IMR-90 (cell line): ENCODE measurements at regions not wholly inside any gene's neighbourhood (a gene's known extent, or its start where the extent isn't known, plus 50 kb on each side); places are given as distances from the start of the nearest gene placed in this dataset.

Experiments
- ATAC-seq: fragments of 200-7000 bp; cut with Tn5 transposase; 2 replicates; pipeline ENCODE4 v1.9.1; 2020; ENCODE audit warnings: low read depth, mild to moderate bottlenecking, moderate library complexity
- BruUV-seq: library from RNA; stranded (reverse); fragments of 400-500 nt; replicated peaks from 2 replicates; lab custom pipeline; 2021; lab: Mats Ljungman, UMichigan
- CTCF ChIA-PET: fragments of 300-600 bp; formaldehyde crosslinking; extraction: SDS; loops from one replicate; lab custom pipeline; 2021; ENCODE audit warnings: antibody characterized with exemption; lab: Yijun Ruan, JAX
- POLR2A ChIA-PET: fragments of 300-600 bp; sonication (Branson Sonifier 250); formaldehyde crosslinking; loops from one replicate; lab custom pipeline; 2022; ENCODE audit warnings: antibody characterized with exemption; ENCODE audit not compliant: unreplicated experiment; lab: Charles Lee
- DNase-seq: peaks from one replicate; pipeline ENCODE4 v3.0.0; 2013
- H2AFZ ChIP-seq: replicated peaks from 2 replicates; pipeline ENCODE3; 2013; ENCODE audit warnings: low read length, mild to moderate bottlenecking; ENCODE audit not compliant: poor library complexity
- H2AK5ac ChIP-seq: 2 replicates; pipeline ENCODE4 v1.6.1; 2013; ENCODE audit warnings: low read depth, low read length, inconsistent platforms
- H2AK9ac ChIP-seq: replicated peaks from 2 replicates; pipeline ENCODE3; 2013; ENCODE audit warnings: mild to moderate bottlenecking, low read depth, low read length, moderate library complexity; ENCODE audit not compliant: poor library complexity
- H2BK120ac ChIP-seq: 2 replicates; pipeline ENCODE4 v1.6.1; 2013; ENCODE audit warnings: low read depth, low read length, inconsistent platforms
- H2BK15ac ChIP-seq: 3 replicates; pipeline ENCODE4 v1.6.1; 2013; ENCODE audit warnings: low read depth, low read length, inconsistent platforms
- H2BK20ac ChIP-seq: 2 replicates; pipeline ENCODE4 v1.6.1; 2013; ENCODE audit warnings: low read depth, mild to moderate bottlenecking, inconsistent platforms, low read length, moderate library complexity
- H2BK5ac ChIP-seq: 2 replicates; pipeline ENCODE4 v1.6.1; 2013; ENCODE audit warnings: mild to moderate bottlenecking, low read depth, low read length, inconsistent platforms; ENCODE audit not compliant: poor library complexity, severe bottlenecking
- H3K14ac ChIP-seq: replicated peaks from 2 replicates; pipeline ENCODE4 v1.6.1; 2013; ENCODE audit warnings: low read depth, low read length, inconsistent platforms
- H3K18ac ChIP-seq: 2 replicates; pipeline ENCODE4 v1.6.1; 2013; ENCODE audit warnings: low read depth, low read length, control low read depth
- H3K23ac ChIP-seq: 2 replicates; pipeline ENCODE4 v1.6.1; 2013; ENCODE audit warnings: low read depth, low read length, inconsistent platforms
- H3K27ac ChIP-seq: 2 replicates; pipeline ENCODE4 v1.5.1; 2013; ENCODE audit warnings: mild to moderate bottlenecking, control low read depth, low read length; ENCODE audit not compliant: insufficient read depth
- H3K27me3 ChIP-seq: 2 replicates; pipeline ENCODE4 v1.6.1; 2013; ENCODE audit warnings: low read length; ENCODE audit not compliant: control insufficient read depth, insufficient read depth
- H3K36me3 ChIP-seq: 2 replicates; pipeline ENCODE4 v1.6.1; 2013; ENCODE audit warnings: low read length, mixed read lengths; ENCODE audit not compliant: control insufficient read depth, insufficient read depth
- H3K4ac ChIP-seq: 2 replicates; pipeline ENCODE4 v1.6.1; 2013; ENCODE audit warnings: low read depth, low read length, inconsistent platforms
- H3K4me1 ChIP-seq: 2 replicates; pipeline ENCODE4 v1.6.1; 2013; ENCODE audit warnings: low read length, mixed read lengths; ENCODE audit not compliant: control insufficient read depth, insufficient read depth
- H3K4me2 ChIP-seq: 2 replicates; pipeline ENCODE4 v1.6.1; 2013; ENCODE audit warnings: low read depth, mild to moderate bottlenecking, control low read depth, low read length, moderate library complexity
- H3K4me3 ChIP-seq: 2 replicates; pipeline ENCODE4 v1.5.1; 2013; ENCODE audit warnings: low read depth, mild to moderate bottlenecking, control low read depth, low read length, moderate library complexity; ENCODE audit not compliant: insufficient read depth
- H3K56ac ChIP-seq: 2 replicates; pipeline ENCODE4 v1.6.1; 2013; ENCODE audit warnings: low read length, inconsistent platforms; ENCODE audit not compliant: insufficient read depth; ENCODE audit errors: extremely low read depth
- H3K79me1 ChIP-seq, 2 experiments: 2 replicates each; pipeline ENCODE4 v1.6.1; 2013; ENCODE audit warnings: low read length in 2 of 2, inconsistent platforms in 1 of 2, low read depth in 1 of 2
- H3K9ac ChIP-seq: 2 replicates; pipeline ENCODE4 v1.6.1; 2013; ENCODE audit warnings: low read depth, low read length, control low read depth
- H3K9me1 ChIP-seq: 2 replicates; pipeline ENCODE4 v1.6.1; 2013; ENCODE audit warnings: low read length, inconsistent platforms; ENCODE audit not compliant: insufficient read depth
- H3K9me3 ChIP-seq: 2 replicates; pipeline ENCODE4 v1.6.1; 2013; ENCODE audit warnings: low read length; ENCODE audit not compliant: control insufficient read depth, insufficient read depth
- H4K20me1 ChIP-seq: 2 replicates; pipeline ENCODE4 v1.6.1; 2013; ENCODE audit warnings: low read length, inconsistent platforms; ENCODE audit not compliant: insufficient read depth
- H4K5ac ChIP-seq: 2 replicates; pipeline ENCODE4 v1.6.1; 2013; ENCODE audit warnings: mild to moderate bottlenecking, low read depth, low read length, control low read depth
- H4K8ac ChIP-seq, 2 experiments: 2 replicates each; pipeline ENCODE4 v1.6.1; 2013; ENCODE audit warnings: low read depth in 2 of 2, low read length in 2 of 2, control low read depth in 1 of 2, inconsistent platforms in 1 of 2
- H4K91ac ChIP-seq: 2 replicates; pipeline ENCODE4 v1.6.1; 2013; ENCODE audit warnings: low read depth, low read length, inconsistent platforms; ENCODE audit not compliant: insufficient read depth
- BHLHE40 ChIP-seq: fragments of 150-350 bp; IDR thresholded peaks from 2 replicates; pipeline ENCODE4 v1.6.1; 2016; ENCODE audit warnings: mild to moderate bottlenecking, low read depth, low read length
- CEBPB ChIP-seq: IDR thresholded peaks from 2 replicates; pipeline ENCODE4 v1.6.1; 2012; ENCODE audit warnings: low read depth, low read length, improper control_type of control experiment
- CHD1 ChIP-seq: IDR thresholded peaks from 2 replicates; pipeline ENCODE4 v1.6.1; 2012; ENCODE audit warnings: low read depth, low read length, improper control_type of control experiment
- FOS ChIP-seq: fragments of 150-350 bp; IDR thresholded peaks from 2 replicates; pipeline ENCODE4 v1.6.1; 2016; ENCODE audit warnings: low read depth, low read length
- MAFK ChIP-seq: IDR thresholded peaks from 2 replicates; pipeline ENCODE4 v1.6.1; 2012; ENCODE audit warnings: low read depth, low read length, improper control_type of control experiment
- MAZ ChIP-seq: IDR thresholded peaks from 2 replicates; pipeline ENCODE4 v1.6.1; 2012; ENCODE audit warnings: low read depth, mild to moderate bottlenecking, low read length, improper control_type of control experiment, moderate library complexity, borderline replicate concordance
- MXI1 ChIP-seq: IDR thresholded peaks from 2 replicates; pipeline ENCODE4 v1.6.1; 2012; ENCODE audit warnings: low read depth, mild to moderate bottlenecking, low read length, moderate library complexity, borderline replicate concordance
- NFE2L2 ChIP-seq: fragments of 150-350 bp; IDR thresholded peaks from 2 replicates; pipeline ENCODE4 v1.6.1; 2016; ENCODE audit warnings: low read depth, mild to moderate bottlenecking, low read length
- POLR2A ChIP-seq: IDR thresholded peaks from 2 replicates; pipeline ENCODE4 v1.6.1; 2012; ENCODE audit warnings: mild to moderate bottlenecking, low read depth, low read length
- RAD21 ChIP-seq: IDR thresholded peaks from 2 replicates; pipeline ENCODE4 v1.6.1; 2012; ENCODE audit warnings: low read length, improper control_type of control experiment
- RCOR1 ChIP-seq: IDR thresholded peaks from 2 replicates; pipeline ENCODE4 v1.6.1; 2012; ENCODE audit warnings: mild to moderate bottlenecking, low read length, improper control_type of control experiment; ENCODE audit not compliant: insufficient replicate concordance
- RFX5 ChIP-seq: IDR thresholded peaks from 2 replicates; pipeline ENCODE4 v1.8.0; 2012; ENCODE audit warnings: low read depth, mild to moderate bottlenecking, low read length, moderate library complexity
- SMC3 ChIP-seq: fragments of 150-350 bp; IDR thresholded peaks from 2 replicates; pipeline ENCODE4 v1.6.1; 2016; ENCODE audit warnings: low read depth, mild to moderate bottlenecking, antibody characterized with exemption, low read length, moderate library complexity
- WGBS, 2 experiments: methylation state at CpG; one replicate each; pipeline versions ENCODE4 v1.1.5 to v1.1.7; 2013; ENCODE audit warnings: missing lambda C conversion rate in 2 of 2; ENCODE audit not compliant: insufficient read length in 1 of 2; ENCODE audit errors: extremely low coverage in 2 of 2; 5-methylcytosine and 5-hydroxymethylcytosine counted together
- dilution Hi-C: fragments of 300-500 bp; cut with HindIII; formaldehyde crosslinking; loops from one replicate; pipeline ENCODE4 v1.14.3; 2018; ENCODE audit warnings: low sequenced_read_pairs; ENCODE audit not compliant: unreplicated experiment
- in situ Hi-C: fragments of 300-500 bp; cut with MboI; formaldehyde crosslinking; loops from 3 replicates; pipeline ENCODE4 v1.14.3; 2019; ENCODE audit warnings: low sequenced_read_pairs, inconsistent platforms, mixed read lengths
- intact Hi-C: fragments of 100-400 bp; cut with micrococcal nuclease; formaldehyde crosslinking; loops from 2 replicates; pipeline ENCODE4 v1.10.0; 2022
- TF ChIP-seq, protein P1 (sequence below): fragments of 150-350 bp; IDR thresholded peaks from 2 replicates; pipeline ENCODE4 v1.6.1; 2017; ENCODE audit warnings: mild to moderate bottlenecking, antibody characterized with exemption, low read length, low read depth
- TF ChIP-seq, protein P2 (sequence below): conservative IDR thresholded peaks from 2 replicates; pipeline ENCODE4 v1.5.1; 2012; ENCODE audit warnings: mild to moderate bottlenecking, low read depth, low read length, improper control_type of control experiment
- TF ChIP-seq, protein P3 (sequence below): fragments of 150-350 bp; IDR thresholded peaks from 2 replicates; pipeline ENCODE4 v1.6.1; 2016; ENCODE audit warnings: low read depth, mild to moderate bottlenecking, low read length, moderate library complexity, borderline replicate concordance

DNA sequence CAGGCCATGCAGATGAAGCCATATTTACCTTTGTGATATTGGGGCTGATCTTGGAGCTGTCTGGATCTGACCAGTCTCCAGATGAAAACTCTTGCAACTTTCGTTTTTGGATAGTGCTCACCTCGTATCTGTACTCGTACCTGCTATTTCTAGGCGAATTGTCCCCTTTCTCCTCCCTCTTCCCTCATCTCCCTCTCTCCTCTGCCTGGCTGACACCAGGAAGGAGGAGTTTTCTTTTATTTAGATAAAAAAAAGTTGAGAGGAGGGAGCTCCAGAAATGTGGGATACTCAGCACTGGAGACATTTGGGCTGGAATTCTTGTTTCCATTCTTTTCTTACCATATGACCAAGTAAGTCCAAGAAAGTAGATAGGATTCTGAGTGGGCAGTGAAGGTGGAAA is 54.6 kb upstream of the ABL1 start:
- in situ Hi-C loops = no loop called here
- peak overlapping the region; percentile 64 for H2BK15ac ChIP-seq
- H3K4me3 ChIP-seq = peak overlapping the region; percentile 39; the same call in 1 of the 2 replicates
- peak; percentile 50 for ATAC-seq
- no peak overlapping the region for H2AFZ ChIP-seq
- peak overlapping the region; percentile 68 for H3K23ac ChIP-seq
- dilution Hi-C loops = no loop called here
- H3K36me3 ChIP-seq = no peaks in the 10 kb centered on the region
- peak overlapping the region; percentile 89 for H2AK5ac ChIP-seq
- TF ChIP-seq RFX5 = no peak
- TF ChIP-seq FOS = no peak
- TF ChIP-seq SMC3 = no peak
- TF ChIP-seq MAFK = no peak
- TF ChIP-seq CEBPB = no peak
- no peak for TF ChIP-seq MAZ
- TF ChIP-seq, protein P1, sequence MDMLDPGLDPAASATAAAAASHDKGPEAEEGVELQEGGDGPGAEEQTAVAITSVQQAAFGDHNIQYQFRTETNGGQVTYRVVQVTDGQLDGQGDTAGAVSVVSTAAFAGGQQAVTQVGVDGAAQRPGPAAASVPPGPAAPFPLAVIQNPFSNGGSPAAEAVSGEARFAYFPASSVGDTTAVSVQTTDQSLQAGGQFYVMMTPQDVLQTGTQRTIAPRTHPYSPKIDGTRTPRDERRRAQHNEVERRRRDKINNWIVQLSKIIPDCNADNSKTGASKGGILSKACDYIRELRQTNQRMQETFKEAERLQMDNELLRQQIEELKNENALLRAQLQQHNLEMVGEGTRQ = no peak
- TF ChIP-seq, protein P2, sequence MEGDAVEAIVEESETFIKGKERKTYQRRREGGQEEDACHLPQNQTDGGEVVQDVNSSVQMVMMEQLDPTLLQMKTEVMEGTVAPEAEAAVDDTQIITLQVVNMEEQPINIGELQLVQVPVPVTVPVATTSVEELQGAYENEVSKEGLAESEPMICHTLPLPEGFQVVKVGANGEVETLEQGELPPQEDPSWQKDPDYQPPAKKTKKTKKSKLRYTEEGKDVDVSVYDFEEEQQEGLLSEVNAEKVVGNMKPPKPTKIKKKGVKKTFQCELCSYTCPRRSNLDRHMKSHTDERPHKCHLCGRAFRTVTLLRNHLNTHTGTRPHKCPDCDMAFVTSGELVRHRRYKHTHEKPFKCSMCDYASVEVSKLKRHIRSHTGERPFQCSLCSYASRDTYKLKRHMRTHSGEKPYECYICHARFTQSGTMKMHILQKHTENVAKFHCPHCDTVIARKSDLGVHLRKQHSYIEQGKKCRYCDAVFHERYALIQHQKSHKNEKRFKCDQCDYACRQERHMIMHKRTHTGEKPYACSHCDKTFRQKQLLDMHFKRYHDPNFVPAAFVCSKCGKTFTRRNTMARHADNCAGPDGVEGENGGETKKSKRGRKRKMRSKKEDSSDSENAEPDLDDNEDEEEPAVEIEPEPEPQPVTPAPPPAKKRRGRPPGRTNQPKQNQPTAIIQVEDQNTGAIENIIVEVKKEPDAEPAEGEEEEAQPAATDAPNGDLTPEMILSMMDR = no peak
- TF ChIP-seq RCOR1 = no peak
- TF ChIP-seq MXI1 = no peak
- no peak for TF ChIP-seq RAD21
- TF ChIP-seq CHD1 = no peak
- TF ChIP-seq POLR2A = no peak
- no peak for TF ChIP-seq BHLHE40
- TF ChIP-seq, protein P3, sequence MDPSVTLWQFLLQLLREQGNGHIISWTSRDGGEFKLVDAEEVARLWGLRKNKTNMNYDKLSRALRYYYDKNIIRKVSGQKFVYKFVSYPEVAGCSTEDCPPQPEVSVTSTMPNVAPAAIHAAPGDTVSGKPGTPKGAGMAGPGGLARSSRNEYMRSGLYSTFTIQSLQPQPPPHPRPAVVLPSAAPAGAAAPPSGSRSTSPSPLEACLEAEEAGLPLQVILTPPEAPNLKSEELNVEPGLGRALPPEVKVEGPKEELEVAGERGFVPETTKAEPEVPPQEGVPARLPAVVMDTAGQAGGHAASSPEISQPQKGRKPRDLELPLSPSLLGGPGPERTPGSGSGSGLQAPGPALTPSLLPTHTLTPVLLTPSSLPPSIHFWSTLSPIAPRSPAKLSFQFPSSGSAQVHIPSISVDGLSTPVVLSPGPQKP = no peak
- no peak for TF ChIP-seq NFE2L2
- no peaks in the 10 kb centered on the region for H3K27me3 ChIP-seq
- H3K4ac ChIP-seq = peak overlapping the region; percentile 67
- H2BK5ac ChIP-seq = peak overlapping the region; percentile 98
- H4K5ac ChIP-seq = peak overlapping the region; percentile 87
- peaks cover 13% of the 10 kb centered on the region for H3K9me1 ChIP-seq
- H4K8ac ChIP-seq = peak overlapping the region; percentile 37 to 70
- ChIA-PET POLR2A (no interaction called here), CTCF (no interaction called here)
- peaks cover 24 to 62% of the 10 kb centered on the region in 2 experiments for H3K79me1 ChIP-seq
- H2AK9ac ChIP-seq = peak overlapping the region; percentile 23
- peaks cover 3% of the 10 kb centered on the region; the same call in 1 of the 2 replicates for H4K20me1 ChIP-seq
- peak overlapping the region; percentile 45 for H3K9ac ChIP-seq
- no CpG with 5 or more reads among the region's 4 CpGs for WGBS, 2 experiments
- H3K18ac ChIP-seq = peak overlapping the region; percentile 87
- TSS peak; percentile 77 for BruUV-seq
- H3K56ac ChIP-seq = peak overlapping the region; percentile 75
- H3K14ac ChIP-seq = peak overlapping the region; percentile 61
- intact Hi-C loops = loop anchor here (2.0 kb wide), 2 partner anchors 54 to 66 kb away; partner anchors contain the start of gene ABL1
- H3K9me3 ChIP-seq = no peaks in the 10 kb centered on the region
- H3K27ac ChIP-seq = peak overlapping the region; percentile 97
- no peak for DNase-seq
- peak overlapping the region; percentile 90 for H2BK120ac ChIP-seq
- peak overlapping the region; percentile 74 for H3K4me2 ChIP-seq
- peaks cover 22% of the 10 kb centered on the region for H3K4me1 ChIP-seq
- H2BK20ac ChIP-seq = peak overlapping the region; percentile 83
- H4K91ac ChIP-seq = peak overlapping the region; percentile 98
